ENCODE measurements at regions not wholly inside any gene's neighbourhood (a gene's known extent, or its start where the extent isn't known, plus 50 kb on each side); places are given as distances from the start of the nearest gene placed in this dataset.

DNA sequence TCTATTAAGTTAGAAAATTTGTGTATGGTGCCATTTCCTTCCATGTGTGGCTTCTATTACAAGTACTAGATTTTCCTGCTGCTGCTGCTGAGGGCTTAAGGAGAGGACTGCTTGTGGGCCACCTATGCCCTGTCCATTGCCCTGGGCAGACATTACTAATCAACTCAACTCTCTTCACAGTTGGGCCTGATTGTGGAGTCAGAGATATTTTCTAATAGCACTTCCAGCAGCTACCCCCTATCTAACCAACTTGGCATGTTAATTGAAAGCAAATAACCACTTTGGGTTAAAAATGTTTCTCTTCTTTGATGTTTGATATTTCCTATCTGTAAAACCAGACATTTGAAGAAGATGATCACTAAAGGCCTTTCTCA is 242.0 kb downstream of the EDEM1 start:
- TF ChIP-seq RARB (CRISPR knock-in tag; IDR thresholded peaks at IDR 0.05) (no peak), ZNF70 (CRISPR knock-in tag; IDR thresholded peaks at IDR 0.05) (no peak), GLIS3 (CRISPR knock-in tag; IDR thresholded peaks at IDR 0.05) (no peak), ZNF565 (CRISPR knock-in tag; conservative IDR thresholded peaks at IDR 0.05; ENCODE audit: low read depth) (no peak), ISL1 (CRISPR knock-in tag; IDR thresholded peaks at IDR 0.05) (no peak), PPARA (CRISPR knock-in tag; IDR thresholded peaks at IDR 0.05; ENCODE audit: borderline replicate concordance) (no peak), CSDC2 (CRISPR knock-in tag; IDR thresholded peaks at IDR 0.05) (no peak), BACH2 (CRISPR knock-in tag; IDR thresholded peaks at IDR 0.05; ENCODE audit: borderline replicate concordance) (no peak), OSR1 (CRISPR knock-in tag; IDR thresholded peaks at IDR 0.05) (no peak), ZFP3 (CRISPR knock-in tag; IDR thresholded peaks at IDR 0.05) (no peak), ZNF8 (CRISPR knock-in tag; IDR thresholded peaks at IDR 0.05) (no peak), ZC3H10 (CRISPR knock-in tag; IDR thresholded peaks at IDR 0.05) (no peak), SNAI2 (CRISPR knock-in tag; IDR thresholded peaks at IDR 0.05) (no peak), ZFP30 (CRISPR knock-in tag; IDR thresholded peaks at IDR 0.05) (no peak)
- TF ChIP-seq, protein P1, sequence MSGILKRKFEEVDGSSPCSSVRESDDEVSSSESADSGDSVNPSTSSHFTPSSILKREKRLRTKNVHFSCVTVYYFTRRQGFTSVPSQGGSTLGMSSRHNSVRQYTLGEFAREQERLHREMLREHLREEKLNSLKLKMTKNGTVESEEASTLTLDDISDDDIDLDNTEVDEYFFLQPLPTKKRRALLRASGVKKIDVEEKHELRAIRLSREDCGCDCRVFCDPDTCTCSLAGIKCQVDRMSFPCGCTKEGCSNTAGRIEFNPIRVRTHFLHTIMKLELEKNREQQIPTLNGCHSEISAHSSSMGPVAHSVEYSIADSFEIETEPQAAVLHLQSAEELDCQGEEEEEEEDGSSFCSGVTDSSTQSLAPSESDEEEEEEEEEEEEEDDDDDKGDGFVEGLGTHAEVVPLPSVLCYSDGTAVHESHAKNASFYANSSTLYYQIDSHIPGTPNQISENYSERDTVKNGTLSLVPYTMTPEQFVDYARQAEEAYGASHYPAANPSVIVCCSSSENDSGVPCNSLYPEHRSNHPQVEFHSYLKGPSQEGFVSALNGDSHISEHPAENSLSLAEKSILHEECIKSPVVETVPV (CRISPR knock-in tag; IDR thresholded peaks at IDR 0.05) = no peak
- TF ChIP-seq, protein P2, sequence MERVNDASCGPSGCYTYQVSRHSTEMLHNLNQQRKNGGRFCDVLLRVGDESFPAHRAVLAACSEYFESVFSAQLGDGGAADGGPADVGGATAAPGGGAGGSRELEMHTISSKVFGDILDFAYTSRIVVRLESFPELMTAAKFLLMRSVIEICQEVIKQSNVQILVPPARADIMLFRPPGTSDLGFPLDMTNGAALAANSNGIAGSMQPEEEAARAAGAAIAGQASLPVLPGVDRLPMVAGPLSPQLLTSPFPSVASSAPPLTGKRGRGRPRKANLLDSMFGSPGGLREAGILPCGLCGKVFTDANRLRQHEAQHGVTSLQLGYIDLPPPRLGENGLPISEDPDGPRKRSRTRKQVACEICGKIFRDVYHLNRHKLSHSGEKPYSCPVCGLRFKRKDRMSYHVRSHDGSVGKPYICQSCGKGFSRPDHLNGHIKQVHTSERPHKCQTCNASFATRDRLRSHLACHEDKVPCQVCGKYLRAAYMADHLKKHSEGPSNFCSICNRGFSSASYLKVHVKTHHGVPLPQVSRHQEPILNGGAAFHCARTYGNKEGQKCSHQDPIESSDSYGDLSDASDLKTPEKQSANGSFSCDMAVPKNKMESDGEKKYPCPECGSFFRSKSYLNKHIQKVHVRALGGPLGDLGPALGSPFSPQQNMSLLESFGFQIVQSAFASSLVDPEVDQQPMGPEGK (CRISPR knock-in tag; IDR thresholded peaks at IDR 0.05; ENCODE audit: borderline replicate concordance) = no peak
- TF ChIP-seq, protein P3, sequence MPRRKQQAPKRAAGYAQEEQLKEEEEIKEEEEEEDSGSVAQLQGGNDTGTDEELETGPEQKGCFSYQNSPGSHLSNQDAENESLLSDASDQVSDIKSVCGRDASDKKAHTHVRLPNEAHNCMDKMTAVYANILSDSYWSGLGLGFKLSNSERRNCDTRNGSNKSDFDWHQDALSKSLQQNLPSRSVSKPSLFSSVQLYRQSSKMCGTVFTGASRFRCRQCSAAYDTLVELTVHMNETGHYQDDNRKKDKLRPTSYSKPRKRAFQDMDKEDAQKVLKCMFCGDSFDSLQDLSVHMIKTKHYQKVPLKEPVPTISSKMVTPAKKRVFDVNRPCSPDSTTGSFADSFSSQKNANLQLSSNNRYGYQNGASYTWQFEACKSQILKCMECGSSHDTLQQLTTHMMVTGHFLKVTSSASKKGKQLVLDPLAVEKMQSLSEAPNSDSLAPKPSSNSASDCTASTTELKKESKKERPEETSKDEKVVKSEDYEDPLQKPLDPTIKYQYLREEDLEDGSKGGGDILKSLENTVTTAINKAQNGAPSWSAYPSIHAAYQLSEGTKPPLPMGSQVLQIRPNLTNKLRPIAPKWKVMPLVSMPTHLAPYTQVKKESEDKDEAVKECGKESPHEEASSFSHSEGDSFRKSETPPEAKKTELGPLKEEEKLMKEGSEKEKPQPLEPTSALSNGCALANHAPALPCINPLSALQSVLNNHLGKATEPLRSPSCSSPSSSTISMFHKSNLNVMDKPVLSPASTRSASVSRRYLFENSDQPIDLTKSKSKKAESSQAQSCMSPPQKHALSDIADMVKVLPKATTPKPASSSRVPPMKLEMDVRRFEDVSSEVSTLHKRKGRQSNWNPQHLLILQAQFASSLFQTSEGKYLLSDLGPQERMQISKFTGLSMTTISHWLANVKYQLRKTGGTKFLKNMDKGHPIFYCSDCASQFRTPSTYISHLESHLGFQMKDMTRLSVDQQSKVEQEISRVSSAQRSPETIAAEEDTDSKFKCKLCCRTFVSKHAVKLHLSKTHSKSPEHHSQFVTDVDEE (CRISPR knock-in tag; IDR thresholded peaks at IDR 0.05) = no peak
- no peak for ATAC-seq

DNA sequence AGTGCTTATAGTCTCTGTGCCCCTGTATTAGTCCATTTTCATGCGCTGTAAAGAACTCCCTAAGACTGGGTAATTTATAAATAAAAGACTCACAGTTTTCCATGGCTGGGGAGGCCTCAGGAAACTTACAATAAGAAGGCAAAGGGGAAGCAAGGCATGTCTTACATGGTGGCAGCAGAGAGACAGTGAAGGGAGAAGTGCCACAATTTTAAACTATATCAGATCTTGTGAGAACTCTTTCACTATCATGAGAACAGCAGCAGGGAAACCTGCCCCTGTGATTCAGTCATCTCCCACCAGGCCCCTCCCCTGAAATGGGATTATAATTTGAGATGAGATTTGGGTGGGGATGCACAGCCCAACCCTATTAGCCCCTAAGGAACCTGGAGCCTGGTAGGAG is 243.2 kb downstream of the EDEM1 start:
- no peak for ATAC-seq
- TF ChIP-seq CSDC2 (CRISPR knock-in tag; IDR thresholded peaks at IDR 0.05) = no peak
- TF ChIP-seq, protein P3 (CRISPR knock-in tag; IDR thresholded peaks at IDR 0.05) = no peak
- no peak for TF ChIP-seq TOX (CRISPR knock-in tag; IDR thresholded peaks at IDR 0.05; ENCODE audit: borderline replicate concordance)
- TF ChIP-seq, protein P2 (CRISPR knock-in tag; IDR thresholded peaks at IDR 0.05; ENCODE audit: borderline replicate concordance) = no peak
- TF ChIP-seq ZFP30 (CRISPR knock-in tag; IDR thresholded peaks at IDR 0.05) = no peak
- no peak for TF ChIP-seq ISL1 (CRISPR knock-in tag; IDR thresholded peaks at IDR 0.05)
- no peak for TF ChIP-seq ESRRG (CRISPR knock-in tag; IDR thresholded peaks at IDR 0.05)
- TF ChIP-seq GLIS3 (CRISPR knock-in tag; IDR thresholded peaks at IDR 0.05) = no peak
- TF ChIP-seq ZFP3 (CRISPR knock-in tag; IDR thresholded peaks at IDR 0.05) = no peak
- TF ChIP-seq TCF4 (CRISPR knock-in tag; IDR thresholded peaks at IDR 0.05; ENCODE audit: borderline replicate concordance) = no peak
- TF ChIP-seq ARNTL (CRISPR knock-in tag; IDR thresholded peaks at IDR 0.05; ENCODE audit: borderline replicate concordance, low read depth) = no peak
- TF ChIP-seq ZNF70 (CRISPR knock-in tag; IDR thresholded peaks at IDR 0.05) = no peak
- TF ChIP-seq PPARA (CRISPR knock-in tag; IDR thresholded peaks at IDR 0.05; ENCODE audit: borderline replicate concordance) = no peak
- TF ChIP-seq OSR1 (CRISPR knock-in tag; IDR thresholded peaks at IDR 0.05) = no peak
- no peak for TF ChIP-seq ZNF565 (CRISPR knock-in tag; conservative IDR thresholded peaks at IDR 0.05; ENCODE audit: low read depth)
- TF ChIP-seq BACH2 (CRISPR knock-in tag; IDR thresholded peaks at IDR 0.05; ENCODE audit: borderline replicate concordance) = no peak
- TF ChIP-seq, protein P4, sequence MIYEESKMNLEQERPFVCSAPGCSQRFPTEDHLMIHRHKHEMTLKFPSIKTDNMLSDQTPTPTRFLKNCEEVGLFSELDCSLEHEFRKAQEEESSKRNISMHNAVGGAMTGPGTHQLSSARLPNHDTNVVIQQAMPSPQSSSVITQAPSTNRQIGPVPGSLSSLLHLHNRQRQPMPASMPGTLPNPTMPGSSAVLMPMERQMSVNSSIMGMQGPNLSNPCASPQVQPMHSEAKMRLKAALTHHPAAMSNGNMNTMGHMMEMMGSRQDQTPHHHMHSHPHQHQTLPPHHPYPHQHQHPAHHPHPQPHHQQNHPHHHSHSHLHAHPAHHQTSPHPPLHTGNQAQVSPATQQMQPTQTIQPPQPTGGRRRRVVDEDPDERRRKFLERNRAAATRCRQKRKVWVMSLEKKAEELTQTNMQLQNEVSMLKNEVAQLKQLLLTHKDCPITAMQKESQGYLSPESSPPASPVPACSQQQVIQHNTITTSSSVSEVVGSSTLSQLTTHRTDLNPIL (CRISPR knock-in tag; IDR thresholded peaks at IDR 0.05; ENCODE audit: low read depth) = no peak
- TF ChIP-seq ZNF8 (CRISPR knock-in tag; IDR thresholded peaks at IDR 0.05) = no peak
- TF ChIP-seq RARB (CRISPR knock-in tag; IDR thresholded peaks at IDR 0.05) = no peak
- TF ChIP-seq SNAI2 (CRISPR knock-in tag; IDR thresholded peaks at IDR 0.05) = no peak
